Left ventricle myocardium inferior (tissue), 1 donor: ENCODE measurements at regions not wholly inside any gene's neighbourhood (a gene's known extent, or its start where the extent isn't known, plus 50 kb on each side); places are given as distances from the start of the nearest gene placed in this dataset.

ENCODE experiments used
- DNase-seq: peaks from one replicate; pipeline ENCODE4 v3.0.0-alpha.2; 2020
- H3K27ac ChIP-seq: fragments of 200-600 bp; replicated peaks from 2 replicates; pipeline ENCODE4 v1.8.0; 2021
- H3K27me3 ChIP-seq: fragments of 200-600 bp; 2 replicates; pipeline ENCODE4 v1.8.0; 2021; ENCODE audit warnings: low read depth
- H3K36me3 ChIP-seq: fragments of 200-600 bp; 2 replicates; pipeline ENCODE4 v1.8.0; 2021
- H3K4me1 ChIP-seq: fragments of 200-600 bp; 2 replicates; pipeline ENCODE4 v1.8.0; 2021
- H3K4me3 ChIP-seq: fragments of 200-600 bp; 2 replicates; pipeline ENCODE4 v1.8.0; 2021; ENCODE audit warnings: mild to moderate bottlenecking, moderate library complexity
- H3K9me3 ChIP-seq: fragments of 200-600 bp; replicated peaks from 2 replicates; pipeline ENCODE4 v1.8.0; 2021
- CTCF ChIP-seq: fragments of 200-600 bp; IDR thresholded peaks from 2 replicates; pipeline ENCODE4 v1.8.0; 2021; ENCODE audit warnings: antibody characterized with exemption, mild to moderate bottlenecking, borderline replicate concordance
- intact Hi-C: fragments of 100-400 bp; cut with micrococcal nuclease; formaldehyde crosslinking; loops from one replicate; pipeline ENCODE4 v1.11.0; 2022
- donor health status: DM: no; HTN: yes; CAD: no; lungs with severe emphysema.

- Histone ChIP-seq H3K36me3 (no peaks in the 10 kb centered on the region), H3K9me3 (no peaks in the 10 kb centered on the region), H3K27ac (no peak overlapping the region), H3K27me3 (peaks cover 11% of the 10 kb centered on the region), H3K4me1 (peaks cover 14% of the 10 kb centered on the region), H3K4me3 (no peak overlapping the region)
- no peak for DNase-seq
- no peak for TF ChIP-seq CTCF
- intact Hi-C loops, result no loop called here
Measured at GRCh38 chr7:35533902-35534301, 161.0 kb downstream of the HERPUD2 start.

DNA sequence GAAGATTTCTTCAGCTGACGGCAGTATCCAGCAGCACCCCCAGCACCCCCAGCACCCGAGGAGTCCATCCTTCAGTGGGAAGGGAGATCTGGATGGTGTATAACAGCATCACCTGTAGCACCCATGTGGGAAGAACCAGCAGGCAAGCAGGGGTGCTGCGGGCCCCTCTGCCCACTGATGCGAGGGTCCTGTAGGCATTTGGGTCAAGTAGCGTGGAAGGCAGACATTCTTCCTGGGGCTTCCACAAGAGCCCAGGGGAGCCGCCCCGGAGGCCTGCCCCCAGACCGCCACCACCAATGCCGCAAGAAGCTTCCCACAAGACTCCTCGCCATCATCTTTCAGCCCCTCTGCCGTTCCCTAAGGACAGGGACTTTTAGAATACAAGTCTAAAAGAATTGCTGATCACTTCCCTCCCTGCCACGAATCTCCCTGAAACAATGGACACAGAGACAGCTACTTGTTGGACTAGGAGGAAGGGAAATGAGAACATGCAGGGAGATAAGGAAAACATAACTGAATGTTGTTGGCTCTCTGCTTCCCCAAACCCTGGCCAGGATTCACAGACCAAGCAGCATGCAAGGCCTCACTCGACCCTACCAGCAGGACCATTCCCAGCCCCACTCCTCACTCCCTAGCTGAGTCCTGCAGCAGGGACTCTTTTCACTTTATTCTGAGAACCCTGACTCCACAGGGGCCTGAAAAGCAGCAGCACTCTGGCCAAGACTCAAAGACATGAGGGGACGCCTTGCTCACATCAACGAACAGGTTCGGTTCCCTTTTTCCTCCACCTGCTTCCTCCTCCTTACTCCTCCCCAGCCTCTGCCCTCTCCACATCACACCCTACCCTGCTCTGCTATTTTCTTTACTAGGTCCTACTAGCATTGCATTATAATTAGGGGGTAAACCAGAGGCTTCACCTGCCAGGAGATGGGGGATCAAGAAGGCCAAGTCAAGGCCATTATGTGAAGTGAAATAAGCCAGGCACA, 164.5 kb downstream of the HERPUD2 start:
- no peaks in the 10 kb centered on the region for H3K27me3 ChIP-seq
- no peaks in the 10 kb centered on the region for H3K9me3 ChIP-seq
- intact Hi-C loops, result no loop called here
- no peak overlapping the region for H3K4me3 ChIP-seq
- H3K4me1 ChIP-seq, result no peaks in the 10 kb centered on the region
- DNase-seq, result no peak
- no peak for TF ChIP-seq CTCF
- H3K36me3 ChIP-seq, result no peaks in the 10 kb centered on the region
- no peak overlapping the region for H3K27ac ChIP-seq

GRCh38 chr7:35529713-35530112, 165.2 kb downstream of the HERPUD2 start:
- H3K36me3 ChIP-seq, result no peaks in the 10 kb centered on the region
- H3K27ac ChIP-seq, result no peak overlapping the region
- H3K4me1 ChIP-seq, result no peaks in the 10 kb centered on the region
- no peak overlapping the region for H3K4me3 ChIP-seq
- no peak for DNase-seq
- no peak for TF ChIP-seq CTCF
- no peaks in the 10 kb centered on the region for H3K27me3 ChIP-seq
- intact Hi-C loops, result loop anchor here (10.0 kb wide), 1 partner anchor 335 kb away; no protein-coding TSS in a partner anchor
- H3K9me3 ChIP-seq, result no peaks in the 10 kb centered on the region

- H3K27ac ChIP-seq, result no peak overlapping the region
- no peak for TF ChIP-seq CTCF
- no peaks in the 10 kb centered on the region for H3K9me3 ChIP-seq
- DNase-seq, result no peak
- intact Hi-C loops, result loop anchor here (10.0 kb wide), 1 partner anchor 334 kb away; no protein-coding TSS in a partner anchor
- H3K27me3 ChIP-seq, result no peaks in the 10 kb centered on the region
- no peaks in the 10 kb centered on the region for H3K4me1 ChIP-seq
- H3K36me3 ChIP-seq, result no peaks in the 10 kb centered on the region
- H3K4me3 ChIP-seq, result no peak overlapping the region
Measured at GRCh38 chr7:35528381-35528977, 166.5 kb downstream of the HERPUD2 start.

- intact Hi-C loops, result loop anchor here (10.0 kb wide), 1 partner anchor 332 kb away; no protein-coding TSS in a partner anchor
- no peak for TF ChIP-seq CTCF
- no peak overlapping the region for H3K4me3 ChIP-seq
- H3K36me3 ChIP-seq, result no peaks in the 10 kb centered on the region
- no peaks in the 10 kb centered on the region for H3K9me3 ChIP-seq
- no peak overlapping the region for H3K27ac ChIP-seq
- no peak for DNase-seq
- H3K4me1 ChIP-seq, result no peaks in the 10 kb centered on the region
- H3K27me3 ChIP-seq, result peaks cover 4% of the 10 kb centered on the region
Measured at GRCh38 chr7:35526645-35527044, 168.3 kb downstream of the HERPUD2 start.
